ENCODE measurements at regions not wholly inside any gene's neighbourhood (a gene's known extent, or its start where the extent isn't known, plus 50 kb on each side); places are given as distances from the start of the nearest gene placed in this dataset.

DNA sequence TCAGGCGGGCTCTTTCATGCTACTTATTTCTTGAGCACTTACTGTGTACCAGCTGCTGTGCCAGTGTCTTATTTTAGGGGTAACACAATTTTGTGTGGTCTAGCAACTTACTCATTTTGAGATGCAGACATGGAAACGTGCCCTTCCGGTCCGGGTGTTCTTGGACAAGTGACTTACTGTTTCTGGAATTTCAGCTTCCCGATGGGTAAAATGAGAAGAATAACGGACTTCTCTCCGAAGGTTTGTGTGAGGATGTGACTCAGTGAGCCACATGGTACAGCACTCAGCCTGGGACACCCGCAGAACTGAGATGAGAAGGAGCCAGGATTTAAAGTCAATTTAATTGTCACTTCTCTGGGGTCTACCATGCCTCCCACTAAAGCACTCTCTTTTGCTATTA, 114.5 kb upstream of the SYT13 start:
- Histone ChIP-seq H3K27me3 (peaks cover 0 to 18% (median 0%) of the 10 kb centered on the region in 9 donors), H3K9me3 (no peaks in the 10 kb centered on the region), H3K36me3 (no peaks in the 10 kb centered on the region), H3K27ac (no peak overlapping the region), H3K4me1 (no peaks in the 10 kb centered on the region), H3K4me3 (no peak overlapping the region)
- intact Hi-C loops (cut with DNase I) = loop anchor here in 5 of 10 donors (10.0 kb wide), 3 partner anchors 254 to 374 kb away; partner anchors contain the start of gene CHST1 (in 1 of the 5)
- no peak for ATAC-seq
- TF ChIP-seq POLR2A (IDR thresholded peaks at IDR 0.05) = no peak
- TF ChIP-seq, protein P1, sequence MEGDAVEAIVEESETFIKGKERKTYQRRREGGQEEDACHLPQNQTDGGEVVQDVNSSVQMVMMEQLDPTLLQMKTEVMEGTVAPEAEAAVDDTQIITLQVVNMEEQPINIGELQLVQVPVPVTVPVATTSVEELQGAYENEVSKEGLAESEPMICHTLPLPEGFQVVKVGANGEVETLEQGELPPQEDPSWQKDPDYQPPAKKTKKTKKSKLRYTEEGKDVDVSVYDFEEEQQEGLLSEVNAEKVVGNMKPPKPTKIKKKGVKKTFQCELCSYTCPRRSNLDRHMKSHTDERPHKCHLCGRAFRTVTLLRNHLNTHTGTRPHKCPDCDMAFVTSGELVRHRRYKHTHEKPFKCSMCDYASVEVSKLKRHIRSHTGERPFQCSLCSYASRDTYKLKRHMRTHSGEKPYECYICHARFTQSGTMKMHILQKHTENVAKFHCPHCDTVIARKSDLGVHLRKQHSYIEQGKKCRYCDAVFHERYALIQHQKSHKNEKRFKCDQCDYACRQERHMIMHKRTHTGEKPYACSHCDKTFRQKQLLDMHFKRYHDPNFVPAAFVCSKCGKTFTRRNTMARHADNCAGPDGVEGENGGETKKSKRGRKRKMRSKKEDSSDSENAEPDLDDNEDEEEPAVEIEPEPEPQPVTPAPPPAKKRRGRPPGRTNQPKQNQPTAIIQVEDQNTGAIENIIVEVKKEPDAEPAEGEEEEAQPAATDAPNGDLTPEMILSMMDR (IDR thresholded peaks at IDR 0.05) = no peak
- no peak for DNase-seq
- 55 to 71% (median 62%) methylated on average over 8 of the region's 8 CpGs for WGBS, 4 donors

- DNase-seq = no peak
- intact Hi-C loops (cut with DNase I) = loop anchor here in 1 of 10 donors (10.0 kb wide), 1 partner anchor 106 kb away; no protein-coding TSS in a partner anchor
Measured at GRCh38 chr11:45399166-45399565, 113.0 kb upstream of the SYT13 start.

GRCh38 chr11:45398325-45398724, 112.2 kb upstream of the SYT13 start:
- Histone ChIP-seq H3K4me1 (no peaks in the 10 kb centered on the region), H3K27me3 (peaks cover 0 to 12% (median 0%) of the 10 kb centered on the region in 9 donors), H3K4me3 (no peak overlapping the region), H3K27ac (no peak overlapping the region), H3K9me3 (no peaks in the 10 kb centered on the region), H3K36me3 (no peaks in the 10 kb centered on the region)
- ATAC-seq (no peak), DNase-seq (no peak)
- WGBS, 4 donors = 91 to 97% (median 94%) methylated on average over 8 of the region's 8 CpGs
- TF ChIP-seq POLR2A (IDR thresholded peaks at IDR 0.05) = no peak
- TF ChIP-seq, protein P1 (IDR thresholded peaks at IDR 0.05) = no peak
- intact Hi-C loops (cut with DNase I) = loop anchor here in 1 of 10 donors (10.0 kb wide), 1 partner anchor 106 kb away; no protein-coding TSS in a partner anchor

More at GRCh38 chr11:45399166-45399565, 113.0 kb upstream of the SYT13 start:
- Histone ChIP-seq H3K4me1 (no peaks in the 10 kb centered on the region), H3K4me3 (no peak overlapping the region), H3K27me3 (peaks cover 0 to 13% (median 0%) of the 10 kb centered on the region in 9 donors), H3K9me3 (no peaks in the 10 kb centered on the region), H3K27ac (no peak overlapping the region), H3K36me3 (no peaks in the 10 kb centered on the region)
- ATAC-seq = no peak
- 43 to 78% (median 62%) methylated on average over 3 of the region's 3 CpGs for WGBS, 4 donors
- TF ChIP-seq POLR2A (IDR thresholded peaks at IDR 0.05) = no peak
- TF ChIP-seq, protein P1 (IDR thresholded peaks at IDR 0.05) = no peak

- ATAC-seq = no peak
Measured at GRCh38 chr11:45396394-45396793, 110.3 kb upstream of the SYT13 start.

More at GRCh38 chr11:45396394-45396793, 110.3 kb upstream of the SYT13 start:
- Histone ChIP-seq H3K4me1 (no peaks in the 10 kb centered on the region), H3K27me3 (peaks cover 0 to 12% (median 0%) of the 10 kb centered on the region in 9 donors), H3K4me3 (no peak overlapping the region), H3K27ac (no peak overlapping the region), H3K36me3 (no peaks in the 10 kb centered on the region), H3K9me3 (no peaks in the 10 kb centered on the region)
- 51 to 63% (median 58%) methylated on average over 3 to 4 of the region's 4 CpGs for WGBS, 4 donors
- intact Hi-C loops (cut with DNase I) = loop anchor here in 1 of 10 donors (10.0 kb wide), 1 partner anchor 108 kb away; no protein-coding TSS in a partner anchor
- TF ChIP-seq, protein P1 (IDR thresholded peaks at IDR 0.05) = no peak
- TF ChIP-seq POLR2A (IDR thresholded peaks at IDR 0.05) = no peak
- no peak for DNase-seq

Data from heart left ventricle (tissue), 16 donors.